ENCODE measurements at regions not wholly inside any gene's neighbourhood (a gene's known extent, or its start where the extent isn't known, plus 50 kb on each side); places are given as distances from the start of the nearest gene placed in this dataset.

- no peak for TF ChIP-seq CTCF (conservative IDR thresholded peaks at IDR 0.05; ENCODE audit: low read depth, low read length)
- TF ChIP-seq EZH2 (IDR thresholded peaks at IDR 0.05; ENCODE audit: borderline replicate concordance, low read depth, low read length, poor library complexity, severe bottlenecking), result no peak
Observed at GRCh38 chr20:3340443-3340842, 67.0 kb downstream of the DNAAF9 start.

Measured in A673 (cell line).